Esophagus muscularis mucosa (tissue), 3 donors: ENCODE measurements at regions not wholly inside any gene's neighbourhood (a gene's known extent, or its start where the extent isn't known, plus 50 kb on each side); places are given as distances from the start of the nearest gene placed in this dataset.

Source experiments
- EP300 ChIP-seq: sonication (generic); formaldehyde crosslinking; IDR thresholded peaks from one replicate; pipeline ENCODE4 v1.6.1; 2017; ENCODE audit warnings: antibody characterized with exemption
- TF ChIP-seq, protein P1 (sequence below), 3 experiments: fragments of 200-600 bp in 2 of 3; fragments of 450-650 bp in 1 of 3; sonication (generic) in 2 of 3; IDR thresholded peaks; one replicate each; pipeline ENCODE4 v1.5.1; 2017 to 2019; ENCODE audit warnings: antibody characterized with exemption in 3 of 3, mild to moderate bottlenecking in 2 of 3, moderate library complexity in 1 of 3

DNA sequence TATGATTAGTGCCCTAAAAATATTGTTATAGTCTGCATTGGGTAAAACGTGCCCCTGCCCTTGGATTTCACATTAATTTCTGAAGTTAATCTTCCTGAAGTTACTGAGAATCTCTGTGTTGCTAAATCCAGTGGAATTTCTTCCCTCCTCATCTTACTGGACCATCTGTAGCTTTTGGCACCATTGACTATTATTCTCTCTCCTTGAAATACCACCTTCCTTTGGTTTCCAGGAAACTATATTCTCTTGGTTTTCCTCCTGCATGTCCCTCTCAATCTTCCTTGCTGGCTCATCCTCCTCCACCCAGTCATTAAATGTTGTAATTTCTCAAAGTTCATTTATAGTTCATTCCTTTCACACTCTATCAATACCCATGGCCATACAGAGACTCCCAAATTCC, 110.6 kb upstream of the SLC35G4 start:
- TF ChIP-seq, protein P1, sequence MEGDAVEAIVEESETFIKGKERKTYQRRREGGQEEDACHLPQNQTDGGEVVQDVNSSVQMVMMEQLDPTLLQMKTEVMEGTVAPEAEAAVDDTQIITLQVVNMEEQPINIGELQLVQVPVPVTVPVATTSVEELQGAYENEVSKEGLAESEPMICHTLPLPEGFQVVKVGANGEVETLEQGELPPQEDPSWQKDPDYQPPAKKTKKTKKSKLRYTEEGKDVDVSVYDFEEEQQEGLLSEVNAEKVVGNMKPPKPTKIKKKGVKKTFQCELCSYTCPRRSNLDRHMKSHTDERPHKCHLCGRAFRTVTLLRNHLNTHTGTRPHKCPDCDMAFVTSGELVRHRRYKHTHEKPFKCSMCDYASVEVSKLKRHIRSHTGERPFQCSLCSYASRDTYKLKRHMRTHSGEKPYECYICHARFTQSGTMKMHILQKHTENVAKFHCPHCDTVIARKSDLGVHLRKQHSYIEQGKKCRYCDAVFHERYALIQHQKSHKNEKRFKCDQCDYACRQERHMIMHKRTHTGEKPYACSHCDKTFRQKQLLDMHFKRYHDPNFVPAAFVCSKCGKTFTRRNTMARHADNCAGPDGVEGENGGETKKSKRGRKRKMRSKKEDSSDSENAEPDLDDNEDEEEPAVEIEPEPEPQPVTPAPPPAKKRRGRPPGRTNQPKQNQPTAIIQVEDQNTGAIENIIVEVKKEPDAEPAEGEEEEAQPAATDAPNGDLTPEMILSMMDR (IDR thresholded peaks at IDR 0.05), result no peak
- TF ChIP-seq EP300, result no peak
